Activated naive CD4-positive, alpha-beta T cell treated with anti-CD3 and anti-CD28 coated beads for 36 hours (primary cell): ENCODE measurements at regions not wholly inside any gene's neighbourhood (a gene's known extent, or its start where the extent isn't known, plus 50 kb on each side); places are given as distances from the start of the nearest gene placed in this dataset.

Experiments used
- CTCF ChIA-PET: fragments of 350-600 bp; sonication (Branson Sonifier 250); formaldehyde crosslinking; loops from one replicate; lab custom pipeline; 2021; ENCODE audit warnings: antibody characterized with exemption; lab: Charles Lee
- DNase-seq: peaks from one replicate; pipeline ENCODE4 v3.0.0-alpha.2; 2020
- H3K27ac Mint-ChIP-seq: one replicate; pipeline ENCODE4 v1.8.0; 2021; ENCODE audit warnings: mild to moderate bottlenecking, mixed read lengths
- H3K27me3 Mint-ChIP-seq: one replicate; pipeline ENCODE4 v1.8.0; 2021; ENCODE audit warnings: low read depth, mixed read lengths
- H3K36me3 Mint-ChIP-seq: one replicate; pipeline ENCODE4 v1.8.0; 2021; ENCODE audit warnings: low read depth, mixed read lengths
- H3K4me1 Mint-ChIP-seq: one replicate; pipeline ENCODE4 v1.8.0; 2021; ENCODE audit warnings: low read depth, mixed read lengths
- H3K4me3 Mint-ChIP-seq: one replicate; pipeline ENCODE4 v1.8.0; 2021; ENCODE audit warnings: mild to moderate bottlenecking, moderate library complexity, mixed read lengths
- H3K9me3 Mint-ChIP-seq: one replicate; pipeline ENCODE4 v1.8.0; 2021; ENCODE audit warnings: mixed read lengths
- intact Hi-C: fragments of 100-400 bp; cut with micrococcal nuclease; formaldehyde crosslinking; loops from one replicate; pipeline ENCODE4 v1.15.1; 2023

DNA sequence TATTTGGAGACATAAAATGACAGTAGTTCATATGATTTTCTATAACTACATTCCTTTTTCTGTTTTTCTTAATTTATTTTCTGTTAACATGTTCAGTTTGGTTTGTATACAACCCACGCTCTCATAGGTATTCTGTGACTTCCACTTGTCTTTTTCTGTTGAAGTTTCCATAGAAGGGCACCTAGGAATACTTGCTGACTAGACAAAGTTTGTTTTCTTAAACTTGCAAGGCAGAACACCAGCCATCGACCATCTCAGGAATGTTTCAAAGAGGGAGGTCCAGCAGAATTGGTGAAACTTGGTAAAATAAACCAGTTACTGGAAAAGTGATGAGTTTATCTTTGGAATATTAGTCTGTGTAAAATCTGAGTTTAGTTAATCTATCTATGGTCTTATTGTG lies 403.2 kb upstream of the CADM2 start:
- no peak overlapping the region for H3K4me3 Mint-ChIP-seq
- CTCF ChIA-PET: no interaction called here
- H3K27me3 Mint-ChIP-seq: no peaks in the 10 kb centered on the region
- intact Hi-C loops: no loop called here
- DNase-seq: no peak
- no peaks in the 10 kb centered on the region for H3K36me3 Mint-ChIP-seq
- H3K27ac Mint-ChIP-seq: no peak overlapping the region
- no peaks in the 10 kb centered on the region for H3K4me1 Mint-ChIP-seq
- H3K9me3 Mint-ChIP-seq: no peaks in the 10 kb centered on the region

DNA sequence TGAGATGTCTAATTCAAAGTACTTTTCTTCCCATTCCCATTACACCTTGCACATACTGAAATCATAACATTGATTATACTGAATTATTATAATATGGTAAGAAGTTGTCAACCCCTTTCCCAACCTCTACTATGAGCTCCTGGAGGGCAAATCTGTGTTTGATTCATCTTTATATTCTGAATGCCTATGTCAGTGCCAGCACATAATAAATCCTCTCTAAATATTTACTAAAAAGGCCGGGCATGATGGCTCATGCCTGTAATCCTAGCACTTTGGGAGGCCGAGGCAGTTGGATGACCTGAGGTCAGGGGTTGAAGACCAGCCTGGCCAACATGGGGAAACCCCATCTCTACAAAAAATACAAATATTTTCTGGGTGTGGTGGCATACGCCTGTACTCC lies 392.5 kb upstream of the CADM2 start:
- H3K9me3 Mint-ChIP-seq: peaks cover 4% of the 10 kb centered on the region
- no peaks in the 10 kb centered on the region for H3K4me1 Mint-ChIP-seq
- H3K4me3 Mint-ChIP-seq: no peak overlapping the region
- no peak for DNase-seq
- H3K36me3 Mint-ChIP-seq: no peaks in the 10 kb centered on the region
- intact Hi-C loops: no loop called here
- no peaks in the 10 kb centered on the region for H3K27me3 Mint-ChIP-seq
- CTCF ChIA-PET: no interaction called here
- no peak overlapping the region for H3K27ac Mint-ChIP-seq

DNA sequence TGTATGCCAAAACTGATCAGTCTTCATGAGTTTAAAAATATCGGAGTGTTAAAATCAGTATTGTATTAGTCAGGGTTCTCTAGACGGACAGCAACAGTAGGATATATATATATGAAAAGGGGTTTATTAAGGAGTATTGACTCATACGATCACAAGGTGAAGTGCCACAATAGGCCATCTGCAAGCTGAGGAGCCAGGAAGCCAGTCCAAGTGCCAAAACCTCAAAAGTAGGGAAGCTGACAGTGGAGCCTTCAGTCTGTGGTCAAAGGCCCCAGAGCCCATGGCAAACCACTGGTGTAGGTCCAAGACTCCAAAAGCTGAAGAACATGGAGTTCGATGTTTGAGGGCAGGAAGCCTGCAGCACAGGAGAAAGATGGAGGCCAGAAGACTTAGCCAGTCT lies 391.0 kb upstream of the CADM2 start:
- H3K9me3 Mint-ChIP-seq: peaks cover 7% of the 10 kb centered on the region
- H3K4me1 Mint-ChIP-seq: no peaks in the 10 kb centered on the region
- H3K27me3 Mint-ChIP-seq: no peaks in the 10 kb centered on the region
- no peak overlapping the region for H3K4me3 Mint-ChIP-seq
- H3K27ac Mint-ChIP-seq: no peak overlapping the region
- CTCF ChIA-PET: no interaction called here
- no peaks in the 10 kb centered on the region for H3K36me3 Mint-ChIP-seq
- no peak for DNase-seq
- intact Hi-C loops: no loop called here

DNA sequence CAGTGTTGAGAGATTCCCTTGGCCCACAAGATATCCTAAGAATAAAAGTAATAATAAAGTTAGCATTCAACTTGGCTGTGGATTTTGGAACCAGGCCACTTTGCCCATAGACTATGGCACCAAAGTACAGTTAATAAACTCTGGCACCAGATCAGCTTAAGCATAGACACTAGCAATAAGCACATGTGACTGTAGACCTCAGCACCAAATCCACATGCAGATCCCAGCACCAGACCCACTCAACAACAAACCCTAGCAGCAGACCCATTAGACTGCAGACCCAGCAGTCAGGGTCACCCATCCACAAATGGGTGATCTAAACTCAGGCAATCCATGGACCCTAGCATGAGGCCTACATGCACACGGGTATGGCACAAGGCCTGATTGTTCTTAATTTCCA lies 384.8 kb upstream of the CADM2 start:
- Mint-ChIP-seq H3K27me3 (no peaks in the 10 kb centered on the region), H3K36me3 (peaks cover 2% of the 10 kb centered on the region), H3K27ac (no peak overlapping the region), H3K9me3 (peaks cover 17% of the 10 kb centered on the region), H3K4me1 (no peaks in the 10 kb centered on the region), H3K4me3 (no peak overlapping the region)
- DNase-seq: no peak
- intact Hi-C loops: no loop called here
- CTCF ChIA-PET: no interaction called here

DNA sequence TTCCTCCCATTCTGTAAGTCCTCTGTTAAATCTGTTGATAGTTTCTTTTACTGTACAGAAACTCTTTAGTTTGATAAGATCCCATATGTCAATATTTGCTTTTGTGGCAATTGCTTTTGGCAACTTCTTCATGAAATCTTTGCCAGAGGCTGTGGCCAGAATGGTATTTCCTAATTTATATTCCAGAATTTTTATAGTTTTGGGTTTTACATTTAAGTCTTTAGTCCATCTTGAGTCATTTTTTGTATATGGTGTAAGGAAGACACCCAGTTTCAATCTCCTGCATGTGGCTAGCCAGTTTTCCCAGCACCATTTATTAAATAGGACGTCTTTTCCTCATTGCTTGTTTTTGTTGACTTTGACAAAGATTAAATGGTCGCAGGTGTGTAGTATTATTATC lies 372.4 kb upstream of the CADM2 start:
- DNase-seq: no peak
- Mint-ChIP-seq H3K36me3 (peaks cover 1% of the 10 kb centered on the region), H3K27me3 (no peaks in the 10 kb centered on the region), H3K27ac (no peak overlapping the region), H3K4me1 (no peaks in the 10 kb centered on the region), H3K4me3 (no peak overlapping the region), H3K9me3 (peaks cover 11% of the 10 kb centered on the region)
- intact Hi-C loops: no loop called here
- CTCF ChIA-PET: no interaction called here

DNA sequence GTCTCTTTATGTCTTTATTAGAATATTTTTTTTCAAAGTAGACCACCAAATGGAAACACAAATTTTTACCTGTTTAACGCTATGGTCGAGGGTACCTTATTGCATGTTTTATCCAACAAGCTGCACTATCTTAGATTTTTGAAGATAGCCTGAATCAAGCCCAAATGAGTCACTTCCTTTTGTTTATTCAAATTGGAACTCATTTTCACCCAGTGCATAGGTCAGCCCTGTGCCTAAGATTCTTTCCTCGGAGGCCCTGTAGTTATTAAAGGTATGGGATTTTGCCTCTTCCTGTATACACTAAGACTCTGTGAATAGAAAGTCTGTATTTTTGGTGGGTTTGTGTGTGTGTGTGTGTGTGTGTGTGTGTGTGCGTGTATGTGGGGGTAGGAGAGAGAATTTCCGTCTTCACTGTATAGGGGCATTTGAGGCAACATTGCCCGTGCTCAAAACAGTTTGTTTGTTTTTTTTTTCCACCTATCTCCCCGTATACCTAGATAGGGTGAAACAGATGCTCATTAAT lies 358.0 kb upstream of the CADM2 start:
- DNase-seq: no peak
- H3K4me3 Mint-ChIP-seq: no peak overlapping the region
- intact Hi-C loops: no loop called here
- H3K27ac Mint-ChIP-seq: no peak overlapping the region
- no peaks in the 10 kb centered on the region for H3K36me3 Mint-ChIP-seq
- H3K9me3 Mint-ChIP-seq: peaks cover 12% of the 10 kb centered on the region
- CTCF ChIA-PET: no interaction called here
- no peaks in the 10 kb centered on the region for H3K27me3 Mint-ChIP-seq
- no peaks in the 10 kb centered on the region for H3K4me1 Mint-ChIP-seq

DNA sequence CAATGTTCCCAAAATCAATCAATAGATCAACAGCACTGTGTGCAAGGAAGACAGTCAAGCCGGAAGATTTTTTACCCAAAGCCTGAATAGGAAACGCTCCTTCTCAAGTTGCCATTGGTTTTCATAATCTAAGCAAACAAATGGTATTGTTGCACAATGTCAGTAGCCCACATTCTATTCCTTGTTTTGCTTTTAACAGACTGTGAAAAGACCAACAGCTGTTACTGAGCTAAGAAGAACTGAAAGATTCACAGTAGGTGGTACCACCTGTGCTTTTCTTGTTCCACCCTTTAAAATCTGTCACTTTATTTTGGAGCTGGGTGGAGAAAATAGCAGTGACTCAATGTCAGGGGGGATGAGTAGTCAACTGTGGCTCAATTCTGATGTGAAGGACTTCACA lies 357.5 kb upstream of the CADM2 start:
- CTCF ChIA-PET: no interaction called here
- no peaks in the 10 kb centered on the region for H3K36me3 Mint-ChIP-seq
- H3K9me3 Mint-ChIP-seq: peaks cover 11% of the 10 kb centered on the region
- DNase-seq: no peak
- no peaks in the 10 kb centered on the region for H3K4me1 Mint-ChIP-seq
- H3K4me3 Mint-ChIP-seq: no peak overlapping the region
- no peak overlapping the region for H3K27ac Mint-ChIP-seq
- H3K27me3 Mint-ChIP-seq: no peaks in the 10 kb centered on the region
- intact Hi-C loops: no loop called here

DNA sequence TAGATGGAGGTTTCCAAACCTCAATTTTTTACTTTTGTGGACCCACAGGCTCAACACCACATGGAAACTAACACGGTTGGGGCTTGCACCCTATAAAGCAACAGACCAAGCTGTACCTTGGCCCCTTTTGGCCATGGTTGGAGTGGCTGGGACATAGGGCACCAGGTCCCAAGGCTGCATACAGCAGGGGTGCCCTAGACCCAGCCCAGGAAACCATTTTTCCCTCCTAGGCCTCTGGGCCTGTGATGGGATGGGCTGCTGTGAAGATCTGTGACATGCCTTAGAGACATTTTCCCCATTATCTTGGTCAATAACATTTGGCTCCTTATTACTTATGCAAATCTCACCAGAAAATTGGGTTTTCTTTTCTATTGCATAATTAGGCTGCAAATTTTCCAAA lies 337.0 kb upstream of the CADM2 start:
- peaks cover 22% of the 10 kb centered on the region for H3K9me3 Mint-ChIP-seq
- no peaks in the 10 kb centered on the region for H3K36me3 Mint-ChIP-seq
- DNase-seq: no peak
- no peaks in the 10 kb centered on the region for H3K27me3 Mint-ChIP-seq
- H3K4me3 Mint-ChIP-seq: no peak overlapping the region
- no peak overlapping the region for H3K27ac Mint-ChIP-seq
- CTCF ChIA-PET: no interaction called here
- no peaks in the 10 kb centered on the region for H3K4me1 Mint-ChIP-seq
- intact Hi-C loops: no loop called here

DNA sequence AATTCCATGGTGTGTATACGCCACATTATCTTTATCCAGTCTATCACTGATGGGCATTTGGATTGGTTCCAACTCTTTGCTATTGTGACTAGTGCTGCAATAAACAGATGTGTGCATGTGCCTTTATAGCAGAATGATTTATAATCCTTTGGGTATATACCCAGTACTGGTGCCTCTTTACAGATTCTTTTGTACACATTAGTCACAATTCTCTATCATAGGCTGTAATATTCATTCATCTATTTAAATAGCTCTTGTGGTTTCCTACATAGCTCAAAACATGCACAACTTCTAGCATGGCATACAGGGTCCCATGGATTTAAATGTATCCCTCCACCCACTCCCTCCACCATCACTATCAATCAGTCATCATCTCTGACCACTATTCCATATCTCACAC lies 324.1 kb upstream of the CADM2 start:
- no peaks in the 10 kb centered on the region for H3K27me3 Mint-ChIP-seq
- CTCF ChIA-PET: no interaction called here
- H3K36me3 Mint-ChIP-seq: no peaks in the 10 kb centered on the region
- intact Hi-C loops: no loop called here
- H3K4me1 Mint-ChIP-seq: no peaks in the 10 kb centered on the region
- no peak for DNase-seq
- peaks cover 10% of the 10 kb centered on the region for H3K9me3 Mint-ChIP-seq
- no peak overlapping the region for H3K4me3 Mint-ChIP-seq
- H3K27ac Mint-ChIP-seq: no peak overlapping the region

DNA sequence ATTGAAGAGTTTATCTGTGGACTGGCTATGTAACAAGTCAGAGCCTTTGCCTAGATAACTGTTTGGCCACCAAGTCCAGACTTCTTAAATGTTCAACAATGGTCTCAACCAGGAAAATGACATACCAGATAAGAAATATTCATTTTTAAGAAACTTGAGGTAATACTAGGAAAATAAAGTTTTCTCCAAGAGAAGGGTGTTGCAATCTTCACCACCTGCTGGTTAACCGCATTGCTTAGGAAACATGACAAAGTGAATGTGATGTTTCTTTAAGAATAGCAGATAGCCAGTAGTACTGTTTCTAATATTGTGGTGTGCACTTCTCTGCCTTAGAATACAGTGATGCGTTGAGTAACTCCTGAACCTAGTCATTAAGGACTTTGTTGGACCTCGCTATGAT lies 321.5 kb upstream of the CADM2 start:
- intact Hi-C loops: no loop called here
- DNase-seq: no peak
- Mint-ChIP-seq H3K9me3 (peaks cover 12% of the 10 kb centered on the region), H3K4me1 (no peaks in the 10 kb centered on the region), H3K27ac (no peak overlapping the region), H3K27me3 (no peaks in the 10 kb centered on the region), H3K4me3 (no peak overlapping the region), H3K36me3 (no peaks in the 10 kb centered on the region)
- CTCF ChIA-PET: no interaction called here

DNA sequence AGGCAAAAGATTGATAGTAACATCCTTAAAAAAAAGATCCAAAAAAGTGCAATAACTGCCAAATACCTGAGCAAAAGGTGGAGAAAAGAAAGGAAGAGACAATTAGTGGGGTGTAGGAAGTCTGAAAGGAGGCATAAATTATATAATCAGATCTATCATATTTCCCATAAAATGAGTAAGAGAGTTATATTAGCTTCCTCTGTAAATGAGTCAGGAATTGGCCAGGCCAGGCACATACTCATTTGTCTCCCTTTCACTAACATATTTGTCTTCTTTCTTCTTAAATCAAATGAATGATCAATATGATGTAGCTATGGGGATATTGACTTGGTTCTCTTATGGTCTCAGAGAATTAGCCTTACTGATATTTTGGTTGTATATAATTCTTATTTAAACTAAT lies 292.3 kb upstream of the CADM2 start:
- intact Hi-C loops: no loop called here
- H3K27me3 Mint-ChIP-seq: no peaks in the 10 kb centered on the region
- no peaks in the 10 kb centered on the region for H3K4me1 Mint-ChIP-seq
- no peak for DNase-seq
- no peak overlapping the region for H3K4me3 Mint-ChIP-seq
- peaks cover 3% of the 10 kb centered on the region for H3K9me3 Mint-ChIP-seq
- CTCF ChIA-PET: no interaction called here
- no peak overlapping the region for H3K27ac Mint-ChIP-seq
- H3K36me3 Mint-ChIP-seq: no peaks in the 10 kb centered on the region

DNA sequence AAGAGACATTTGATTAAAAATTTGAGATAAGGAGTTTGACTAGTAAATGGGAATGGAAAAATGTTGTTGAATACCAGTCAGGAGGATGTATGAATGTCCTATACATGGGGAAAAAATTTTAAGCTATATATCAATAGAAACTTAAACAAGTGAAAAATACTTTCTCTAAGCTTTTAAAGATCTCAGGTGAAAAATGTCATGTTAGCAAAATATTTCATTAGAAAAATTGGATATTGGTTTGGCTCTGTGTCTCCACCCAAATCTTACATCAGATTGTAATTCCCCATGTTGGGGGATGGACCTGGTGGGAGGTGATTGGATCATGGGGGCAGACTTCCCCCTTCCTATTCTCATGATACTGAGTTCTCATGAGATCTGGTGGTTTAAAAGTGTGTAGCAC lies 279.6 kb upstream of the CADM2 start:
- no peak for DNase-seq
- Mint-ChIP-seq H3K36me3 (no peaks in the 10 kb centered on the region), H3K4me3 (no peak overlapping the region), H3K4me1 (no peaks in the 10 kb centered on the region), H3K27ac (no peak overlapping the region), H3K27me3 (no peaks in the 10 kb centered on the region), H3K9me3 (peaks cover 15% of the 10 kb centered on the region)
- intact Hi-C loops: no loop called here
- CTCF ChIA-PET: no interaction called here

DNA sequence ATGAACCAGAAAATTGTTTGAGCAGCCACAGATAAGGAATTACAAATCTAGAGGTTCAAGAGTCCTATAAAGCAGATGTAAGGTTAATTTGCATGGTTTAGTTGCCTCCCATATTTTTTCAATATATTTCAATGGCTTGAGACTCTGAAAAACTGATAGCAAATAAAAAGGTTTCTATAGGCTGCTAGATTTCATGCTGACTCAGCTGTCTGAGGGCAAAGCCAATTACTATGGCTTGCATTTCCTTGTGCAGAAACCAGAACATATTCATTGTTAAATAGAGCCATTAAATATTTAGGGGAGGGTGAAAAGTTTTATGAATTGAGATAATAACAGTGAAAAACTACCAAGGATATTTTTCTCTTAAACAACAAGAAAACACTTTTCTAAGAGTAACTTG lies 278.1 kb upstream of the CADM2 start:
- Mint-ChIP-seq H3K36me3 (no peaks in the 10 kb centered on the region), H3K9me3 (peaks cover 12% of the 10 kb centered on the region), H3K27me3 (no peaks in the 10 kb centered on the region), H3K4me1 (no peaks in the 10 kb centered on the region), H3K4me3 (no peak overlapping the region), H3K27ac (no peak overlapping the region)
- intact Hi-C loops: no loop called here
- no peak for DNase-seq
- CTCF ChIA-PET: no interaction called here

DNA sequence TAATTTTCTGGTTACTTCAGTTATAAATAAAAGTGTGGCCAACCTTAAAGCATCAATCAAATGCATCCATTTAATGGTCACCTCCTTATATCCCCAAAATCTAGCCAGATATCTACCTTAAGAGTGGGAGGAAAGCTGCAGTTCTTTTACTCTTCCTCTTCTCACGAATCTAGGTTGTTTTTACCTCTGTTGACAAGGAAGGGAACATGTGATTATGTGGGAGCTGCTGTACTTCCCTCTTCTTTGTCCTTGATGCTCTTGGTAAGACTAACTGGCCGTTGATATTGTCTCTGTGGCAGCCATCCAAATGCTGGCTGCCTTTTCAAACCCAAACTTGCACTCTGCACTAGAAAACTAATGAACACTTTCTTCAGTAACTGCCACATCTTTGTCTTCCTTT lies 275.3 kb upstream of the CADM2 start:
- H3K4me1 Mint-ChIP-seq: no peaks in the 10 kb centered on the region

More for the DNA sequence above, 275.3 kb upstream of the CADM2 start:
- CTCF ChIA-PET: no interaction called here
- H3K27me3 Mint-ChIP-seq: no peaks in the 10 kb centered on the region
- no peak for DNase-seq
- no peak overlapping the region for H3K4me3 Mint-ChIP-seq
- no peaks in the 10 kb centered on the region for H3K36me3 Mint-ChIP-seq
- peaks cover 10% of the 10 kb centered on the region for H3K9me3 Mint-ChIP-seq
- no peak overlapping the region for H3K27ac Mint-ChIP-seq
- intact Hi-C loops: no loop called here
